Motor neuron (in vitro differentiated cells): ENCODE measurements at regions not wholly inside any gene's neighbourhood (a gene's known extent, or its start where the extent isn't known, plus 50 kb on each side); places are given as distances from the start of the nearest gene placed in this dataset.

Experiments
- ATAC-seq, 8 experiments: fragments of 200-7000 bp; cut with Tn5 transposase; replicated peaks in 6 of 8; 2 replicates each; pipeline ENCODE4 v1.8.0; 2021; ENCODE audit warnings: mild to moderate bottlenecking in 8 of 8, moderate library complexity in 8 of 8
- H3K27ac ChIP-seq, 2 donors: fragments of 250-450 bp; sonication (Bioruptor Pico); 2 replicates each; pipeline ENCODE4 v1.9.0; 2021; ENCODE audit warnings: antibody characterized with exemption in 2 of 2, mild to moderate bottlenecking in 2 of 2, moderate library complexity in 1 of 2
- H3K4me1 ChIP-seq, 2 donors: fragments of 250-450 bp; sonication (Bioruptor Pico); replicated peaks in 1 of 2; 2 replicates each; pipeline ENCODE4 v1.6.1; 2021; ENCODE audit warnings: antibody characterized with exemption in 2 of 2, mild to moderate bottlenecking in 2 of 2, moderate library complexity in 1 of 2
- H3K4me3 ChIP-seq, 5 donors: fragments of 250-450 bp; sonication (Bioruptor Pico); 2 replicates each; pipeline ENCODE4 v1.9.0; 2021; ENCODE audit warnings: antibody characterized with exemption in 5 of 5, mild to moderate bottlenecking in 5 of 5, moderate library complexity in 4 of 5
- WGBS, 10 experiments: fragments of 450-650 bp; shearing (Covaris generic); methylation state at CpG; one replicate each; pipeline ENCODE4 v1.0.0; 2022; 5-methylcytosine and 5-hydroxymethylcytosine counted together
- in situ Hi-C, 9 experiments: fragments of 400-800 bp; cut with MboI; loops; one replicate each; pipeline ENCODE4 v1.15.0; 2021; ENCODE audit warnings: low sequenced_read_pairs in 9 of 9, low pct_unique_long_range_greater_than_20kb in 2 of 9; ENCODE audit not compliant: unreplicated experiment in 9 of 9

DNA sequence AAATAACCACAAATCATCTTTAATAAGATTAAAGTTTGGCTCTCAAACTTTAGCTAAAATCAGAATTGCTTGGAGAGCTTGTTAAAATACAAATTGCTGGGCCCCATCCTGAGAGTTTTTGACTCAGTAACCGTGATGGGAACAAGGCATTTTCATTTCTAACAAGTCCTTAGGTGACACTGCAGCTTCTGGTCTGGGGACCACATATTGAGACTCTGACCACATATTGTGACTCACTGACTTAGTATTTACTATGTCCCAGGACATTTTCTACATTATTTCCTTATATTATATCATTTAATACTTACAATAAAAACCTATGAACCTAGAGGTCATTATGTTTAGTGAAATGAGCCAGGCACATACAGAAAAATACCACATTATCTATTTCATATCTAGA, 164.5 kb downstream of the ZMAT3 start:
- in situ Hi-C loops, result no loop called here
- 0 to 92% (median 40%) methylated on average over 1 of the region's 1 CpG; no CpG with 5 or more reads in 5 of the 10 experiments for WGBS, 10 experiments

DNA sequence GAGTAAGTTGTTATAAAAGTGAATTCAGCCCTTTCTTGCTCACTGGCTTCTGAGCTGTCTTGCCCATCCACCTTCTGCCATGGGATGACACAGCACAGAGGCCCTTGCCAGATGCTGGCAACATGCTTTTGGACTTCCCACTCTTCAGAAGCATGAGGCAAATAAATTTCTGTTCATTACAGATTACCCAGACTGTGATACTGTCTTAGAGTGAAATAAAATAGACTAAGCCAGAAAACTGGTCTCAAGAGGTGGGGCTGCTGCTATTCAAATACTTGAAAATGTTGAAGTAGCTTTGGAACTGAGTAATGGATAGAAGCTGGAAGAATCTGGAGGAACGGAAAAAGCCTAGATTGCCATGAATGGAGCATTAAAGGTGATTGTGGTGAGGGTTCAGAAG, 170.4 kb downstream of the ZMAT3 start:
- H3K4me1 ChIP-seq, result peaks cover 0 to 4% of the 10 kb centered on the region in 2 donors
- no peak overlapping the region for H3K27ac ChIP-seq
- ATAC-seq, result no peak
- in situ Hi-C loops, result no loop called here
- H3K4me3 ChIP-seq, result no peak overlapping the region
- 0 to 100% (median 73%) methylated on average over 1 of the region's 1 CpG; no CpG with 5 or more reads in 1 of the 10 experiments for WGBS, 10 experiments

More for the DNA sequence above, 164.5 kb downstream of the ZMAT3 start:
- no peaks in the 10 kb centered on the region for H3K4me1 ChIP-seq
- H3K27ac ChIP-seq, result no peak overlapping the region
- no peak for ATAC-seq
- H3K4me3 ChIP-seq, result no peak overlapping the region

DNA sequence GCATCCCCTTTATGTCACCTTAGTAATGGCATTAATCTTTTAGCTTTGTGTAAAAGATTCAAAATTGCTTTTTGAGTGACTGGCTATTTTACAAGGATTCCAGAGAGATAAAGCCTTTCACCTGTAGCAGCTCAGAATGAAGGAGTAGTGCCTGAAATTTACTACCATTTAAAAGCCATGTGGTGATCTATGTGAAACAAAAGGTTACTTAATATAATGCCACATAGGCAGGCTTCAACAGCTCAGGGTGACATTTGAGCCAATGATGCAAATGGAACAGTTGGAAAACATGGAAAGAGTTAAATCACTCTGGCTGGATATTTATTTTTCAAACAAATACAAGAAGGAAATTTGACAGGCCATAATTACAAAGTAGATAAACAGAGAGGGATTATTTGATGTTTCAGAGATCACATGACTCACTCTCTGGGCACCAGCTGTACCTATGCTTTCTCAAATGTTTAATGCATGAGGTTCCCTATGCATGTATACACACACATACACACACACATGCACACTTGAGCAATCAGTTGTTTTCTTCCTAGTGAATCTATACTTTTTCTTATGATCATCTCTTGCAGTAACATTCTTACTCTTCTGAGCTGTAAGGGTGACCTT, 171.5 kb downstream of the ZMAT3 start:
- peak in 5 of 8 experiments; percentile 59 to 78 (median 66) for ATAC-seq
- in situ Hi-C loops, result no loop called here
- Histone ChIP-seq H3K27ac (no peak overlapping the region), H3K4me1 (peaks cover 0 to 4% of the 10 kb centered on the region in 2 donors), H3K4me3 (no peak overlapping the region)

DNA sequence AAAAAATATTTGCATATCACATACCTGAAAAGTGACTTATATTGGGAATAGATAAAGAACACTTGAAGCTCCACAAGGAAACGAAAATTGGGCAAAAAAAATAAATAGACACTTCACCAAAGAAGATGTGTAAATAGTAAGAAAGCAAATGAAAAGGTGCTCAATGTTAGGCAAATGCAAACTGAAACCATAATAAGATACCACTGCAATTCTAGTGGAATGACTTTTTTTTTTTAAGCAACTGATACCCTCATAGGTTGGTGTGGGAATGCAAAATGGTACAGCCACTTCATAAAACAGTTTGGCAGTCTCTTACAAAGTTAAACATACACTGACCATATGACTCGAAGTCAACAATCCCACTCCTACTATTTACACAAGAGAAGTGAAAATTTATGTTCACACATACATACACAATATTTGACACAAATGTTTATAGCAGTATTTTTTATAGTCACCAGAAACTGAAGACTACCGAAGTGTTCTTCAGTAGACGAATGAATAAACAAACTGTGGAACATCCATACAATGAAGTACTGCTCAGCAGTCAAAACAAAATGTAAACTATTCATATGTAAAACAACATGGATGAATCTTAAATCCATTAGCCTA, 176.3 kb downstream of the ZMAT3 start:
- WGBS, 10 experiments, result 23 to 92% (median 74%) methylated on average over 2 to 4 of the region's 4 CpGs; no CpG with 5 or more reads in 1 of the 10 experiments
- H3K4me1 ChIP-seq, result no peaks in the 10 kb centered on the region
- H3K4me3 ChIP-seq, result no peak overlapping the region
- H3K27ac ChIP-seq, result no peak overlapping the region
- in situ Hi-C loops, result no loop called here
- ATAC-seq, result no peak
